GM19238 (cell line): ENCODE measurements at regions not wholly inside any gene's neighbourhood (a gene's known extent, or its start where the extent isn't known, plus 50 kb on each side); places are given as distances from the start of the nearest gene placed in this dataset.

Experiments
- DNase-seq: peaks from one replicate; pipeline ENCODE4 v3.0.0; 2011; ENCODE audit warnings: low spot score; ENCODE audit not compliant: insufficient read length

- DNase-seq, result no peak
These were observed 832.0 kb upstream of the PRMT6 start for GRCh38 chr1:106224426-106224825.

DNA sequence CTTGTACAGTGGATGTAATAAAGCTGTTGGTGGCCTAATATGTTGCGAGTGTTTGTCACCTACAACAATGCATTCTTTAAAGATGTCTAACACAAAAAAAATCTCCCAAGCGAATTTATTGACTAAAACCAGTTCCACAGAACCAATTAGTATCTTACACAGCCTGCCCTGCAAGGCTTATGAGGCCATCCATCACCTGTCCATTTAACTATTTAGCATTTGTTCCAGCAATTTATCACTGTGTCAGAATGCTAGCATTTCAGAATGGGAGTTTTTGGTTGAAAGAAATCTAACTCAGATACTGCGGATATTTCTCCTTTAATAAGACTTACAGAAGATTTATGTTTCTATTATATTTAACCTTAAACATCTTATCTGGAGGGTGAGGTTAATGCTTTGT is 831.1 kb upstream of the PRMT6 start:
- DNase-seq, result no peak

GRCh38 chr1:106226550-106226949 is 829.9 kb upstream of the PRMT6 start:
- no peak for DNase-seq

GRCh38 chr1:106232128-106232527 is 824.3 kb upstream of the PRMT6 start:
- no peak for DNase-seq

GRCh38 chr1:106233511-106233910 is 823.0 kb upstream of the PRMT6 start:
- no peak for DNase-seq

DNA sequence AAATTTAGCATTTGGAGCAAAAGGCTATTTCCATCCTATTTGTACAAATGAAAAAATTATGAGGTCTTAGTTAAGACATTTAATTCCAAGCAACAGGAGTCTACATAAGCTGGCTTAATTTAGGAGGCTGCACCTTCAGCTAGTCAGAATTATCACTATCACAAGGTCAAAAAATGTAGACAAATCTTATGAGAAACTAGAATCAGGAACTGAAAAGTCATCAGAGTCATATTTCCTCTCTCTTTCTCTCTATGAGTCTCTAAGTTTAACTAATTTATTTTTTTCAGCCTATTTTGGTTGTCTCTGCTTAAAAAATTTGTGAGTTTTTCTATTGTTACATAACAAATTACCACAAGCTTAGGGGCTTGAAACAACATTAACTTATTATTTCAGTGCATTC is 807.1 kb upstream of the PRMT6 start:
- no peak for DNase-seq

DNA sequence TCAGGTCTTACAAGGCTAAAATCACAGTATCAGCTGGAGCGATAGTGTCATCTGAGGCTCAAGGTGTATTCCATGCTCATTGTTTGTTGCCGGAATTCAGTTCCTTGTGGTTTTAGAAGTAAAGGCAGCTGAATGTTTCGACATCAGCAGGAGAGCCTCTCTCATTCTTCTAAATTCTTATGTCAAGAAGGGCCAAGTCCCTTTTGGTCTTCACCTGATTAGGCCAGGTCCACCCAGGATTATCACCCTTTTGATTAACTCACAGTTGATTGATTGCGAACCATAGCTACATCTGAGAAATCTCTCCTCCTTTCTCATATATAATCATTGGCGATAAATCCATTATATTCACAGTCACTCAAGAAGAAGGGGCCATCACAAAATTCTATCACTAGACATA is 806.7 kb upstream of the PRMT6 start:
- no peak for DNase-seq

DNA sequence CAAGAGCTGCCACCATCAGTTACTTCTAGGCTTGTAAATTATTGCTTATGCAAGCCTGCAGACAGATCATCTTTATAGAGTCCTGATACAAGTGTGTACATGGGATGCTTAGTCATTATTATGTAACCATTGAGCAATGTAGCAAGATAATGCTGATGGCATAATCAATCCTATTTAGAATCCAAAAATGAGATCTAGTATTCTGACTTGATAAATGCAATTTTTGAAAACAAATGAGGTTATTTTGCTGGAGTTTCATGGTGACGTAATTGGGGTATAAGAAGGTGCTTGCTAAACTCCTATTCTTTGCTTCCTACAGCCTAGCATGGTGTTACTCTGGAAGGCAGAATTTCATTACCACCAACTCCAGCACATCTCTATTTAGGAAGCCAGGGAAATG is 801.7 kb upstream of the PRMT6 start:
- no peak for DNase-seq

- DNase-seq, result no peak
These were observed 789.7 kb upstream of the PRMT6 start for GRCh38 chr1:106266786-106267185.

- no peak for DNase-seq
These were observed 788.4 kb upstream of the PRMT6 start for GRCh38 chr1:106268070-106268469.

DNA sequence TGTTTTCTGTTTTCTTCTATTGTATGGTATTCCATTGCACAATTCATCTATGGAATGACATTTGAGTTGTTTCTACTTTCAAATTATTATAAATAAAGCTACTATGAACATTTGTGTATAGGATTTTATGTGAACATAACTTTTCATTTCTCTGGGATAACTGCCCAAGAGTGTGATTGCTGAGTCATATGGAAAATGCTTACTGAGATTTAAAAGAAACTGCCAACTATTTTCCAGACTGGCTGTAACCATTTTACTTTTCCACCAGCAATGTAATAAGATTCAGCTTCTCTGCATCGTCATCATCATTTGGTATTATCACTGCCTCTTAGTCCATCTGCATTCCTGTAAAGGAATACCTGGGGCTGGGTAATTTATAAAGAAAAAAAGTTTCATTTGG is 779.6 kb upstream of the PRMT6 start:
- no peak for DNase-seq

- DNase-seq, result no peak
These were observed 778.7 kb upstream of the PRMT6 start for GRCh38 chr1:106277786-106278185.

DNA sequence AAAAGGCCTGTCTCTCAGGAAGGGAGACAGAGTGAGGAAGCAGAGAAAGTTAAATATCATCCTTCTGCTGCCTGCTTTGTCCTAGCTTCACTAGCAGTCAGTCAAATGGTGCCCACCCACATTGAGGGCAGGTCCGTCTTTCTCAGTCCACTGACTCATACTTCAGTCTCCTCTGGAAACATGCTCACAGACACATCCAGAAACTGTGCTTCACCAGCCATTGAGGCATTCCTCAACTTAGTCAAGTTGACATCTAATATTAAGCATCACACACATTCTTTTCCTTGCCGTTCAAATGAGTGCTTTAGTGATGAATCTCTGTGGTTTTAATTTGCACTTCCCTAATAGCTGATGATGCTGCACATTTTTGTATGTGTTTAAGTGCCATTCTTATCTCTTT is 777.8 kb upstream of the PRMT6 start:
- no peak for DNase-seq

DNA sequence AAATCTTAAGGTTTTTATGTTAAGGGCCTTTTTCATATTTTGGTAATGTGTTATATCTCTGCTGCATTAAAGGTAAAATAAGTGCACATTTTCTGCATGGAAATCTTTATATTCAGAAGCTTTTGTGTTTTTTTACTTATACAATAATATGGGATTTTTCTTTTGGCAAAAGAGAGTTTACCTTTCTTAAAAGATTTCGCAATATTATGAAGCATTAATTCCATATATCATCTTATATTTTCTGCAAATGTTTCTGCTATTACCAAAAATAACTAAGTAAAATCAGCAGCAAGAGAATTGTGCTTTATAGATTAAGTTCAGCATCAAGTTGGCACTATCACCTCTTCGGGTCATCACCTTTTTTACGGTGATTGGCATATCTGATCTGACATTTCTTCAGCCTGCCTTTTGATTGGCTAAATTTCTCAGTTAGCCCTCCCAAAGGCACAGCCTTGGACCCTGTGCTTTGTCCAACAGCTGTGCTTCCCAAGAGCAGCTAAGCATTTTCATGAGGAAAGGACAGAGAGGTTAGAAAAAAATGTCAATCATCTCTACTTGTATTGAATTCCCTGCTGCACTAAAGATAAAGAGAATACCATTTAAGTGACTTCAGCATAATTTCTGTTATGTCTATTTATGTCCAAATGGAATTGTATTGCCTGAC is 767.1 kb upstream of the PRMT6 start:
- no peak for DNase-seq

DNA sequence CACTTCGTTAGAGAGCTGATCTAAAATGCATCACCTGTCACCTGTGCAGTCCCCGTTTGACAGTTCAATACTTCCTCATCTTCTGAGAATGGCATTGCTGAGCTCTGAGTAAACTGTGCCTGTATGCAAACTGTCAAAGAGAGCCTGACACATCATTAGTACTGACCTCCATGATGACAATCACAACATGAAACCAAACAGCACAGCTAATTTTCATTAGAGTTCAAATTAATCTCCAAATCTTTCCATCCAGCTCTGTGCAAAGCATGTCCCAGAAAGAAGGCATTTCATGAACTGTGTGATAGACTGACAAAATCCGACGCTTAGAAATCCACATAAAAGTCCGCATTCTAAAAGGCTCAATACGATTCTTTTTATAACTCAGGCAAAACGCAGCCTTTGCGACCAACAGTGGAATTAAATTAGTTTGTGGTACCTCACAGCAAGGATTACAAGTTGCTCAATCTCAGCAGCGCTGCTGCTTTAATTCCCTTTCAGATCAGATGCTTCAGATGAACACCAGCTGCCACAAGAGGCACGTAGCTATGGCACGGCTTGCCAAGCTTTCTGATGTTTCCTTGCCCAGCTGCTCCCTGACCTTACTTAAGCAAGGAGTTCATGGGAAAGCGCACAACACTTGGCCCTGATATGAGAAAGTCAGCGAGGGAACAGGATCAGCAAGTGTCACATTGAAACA is 765.5 kb upstream of the PRMT6 start:
- DNase-seq, result no peak

- no peak for DNase-seq
These were observed 764.3 kb upstream of the PRMT6 start for GRCh38 chr1:106292130-106292529.

DNA sequence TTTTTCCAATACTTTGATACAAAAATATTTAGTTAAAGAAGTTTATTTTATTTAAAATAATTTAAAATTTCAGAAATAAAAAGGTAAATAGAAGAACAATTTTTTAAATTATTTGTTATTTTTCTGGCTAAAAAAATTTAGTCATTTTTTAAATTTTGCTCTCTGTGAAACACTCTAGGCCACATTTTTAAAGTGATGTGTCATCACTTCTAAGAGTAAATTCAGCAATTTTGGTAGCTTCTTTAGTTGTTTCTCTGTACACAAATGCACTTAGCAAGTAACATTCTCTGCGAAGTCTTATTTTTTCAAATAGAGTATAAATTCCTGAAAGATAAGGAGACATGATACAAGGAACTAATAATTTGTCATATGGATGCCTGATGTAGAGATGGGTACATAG is 760.0 kb upstream of the PRMT6 start:
- no peak for DNase-seq

- no peak for DNase-seq
These were observed 752.4 kb upstream of the PRMT6 start for GRCh38 chr1:106304106-106304505.

DNA sequence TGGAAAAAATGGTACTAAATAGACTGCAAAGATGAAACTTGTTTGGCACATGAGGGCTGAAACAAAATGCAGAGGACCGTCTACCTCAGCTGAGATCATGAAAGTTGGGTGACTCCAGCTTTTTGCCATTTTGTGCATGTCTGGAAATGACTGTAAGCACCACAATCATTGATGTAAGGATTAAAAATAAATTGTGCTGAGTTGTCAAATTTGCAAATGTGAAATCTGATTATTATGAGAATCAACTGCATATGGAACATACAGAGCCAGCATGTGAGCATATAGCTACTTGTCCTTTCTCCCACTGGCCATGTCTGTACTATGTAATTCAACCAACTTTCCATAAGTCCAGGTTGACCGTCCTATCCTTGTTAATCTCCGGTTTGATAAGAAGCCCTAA is 736.9 kb upstream of the PRMT6 start:
- DNase-seq, result no peak

- DNase-seq, result no peak
These were observed 730.9 kb upstream of the PRMT6 start for GRCh38 chr1:106325600-106325999.

DNA sequence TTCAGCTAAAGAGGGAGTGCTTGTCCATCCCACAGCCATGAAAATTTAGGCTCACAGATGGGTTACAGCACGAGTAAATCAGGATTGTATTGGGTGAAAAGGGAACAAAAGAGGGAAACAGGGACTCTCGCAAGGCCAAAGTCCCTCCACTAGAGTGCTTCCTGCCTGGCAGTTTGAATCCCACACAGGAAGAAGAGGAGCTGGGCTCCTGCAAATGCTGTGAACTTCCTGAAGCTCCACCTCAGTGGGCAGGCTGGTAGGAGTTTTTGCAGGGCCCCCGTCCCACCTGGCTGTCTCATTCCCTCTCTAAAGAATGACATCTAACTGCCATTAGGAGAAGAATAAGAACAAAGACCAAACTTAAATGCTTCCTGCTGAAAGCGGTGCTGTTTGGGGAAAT is 712.0 kb upstream of the PRMT6 start:
- DNase-seq, result no peak

DNA sequence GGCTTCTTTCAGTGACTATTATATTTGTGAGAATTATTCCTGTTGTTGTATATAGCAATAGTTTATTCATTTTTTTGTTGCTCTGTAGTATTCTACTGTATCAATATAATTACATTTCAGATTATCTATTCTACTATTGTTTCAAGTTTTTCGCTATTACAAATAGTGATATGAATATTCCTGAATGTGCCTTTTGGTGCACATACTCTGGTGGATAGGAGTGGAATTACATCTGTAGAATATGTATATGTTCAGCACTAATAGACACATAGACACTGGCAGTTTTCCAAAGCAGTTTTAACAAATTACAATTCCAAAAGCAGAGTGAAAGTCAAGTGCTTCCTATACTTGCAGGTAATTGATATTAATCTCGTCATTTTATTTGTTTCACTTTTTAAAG is 696.2 kb upstream of the PRMT6 start:
- DNase-seq, result no peak

DNA sequence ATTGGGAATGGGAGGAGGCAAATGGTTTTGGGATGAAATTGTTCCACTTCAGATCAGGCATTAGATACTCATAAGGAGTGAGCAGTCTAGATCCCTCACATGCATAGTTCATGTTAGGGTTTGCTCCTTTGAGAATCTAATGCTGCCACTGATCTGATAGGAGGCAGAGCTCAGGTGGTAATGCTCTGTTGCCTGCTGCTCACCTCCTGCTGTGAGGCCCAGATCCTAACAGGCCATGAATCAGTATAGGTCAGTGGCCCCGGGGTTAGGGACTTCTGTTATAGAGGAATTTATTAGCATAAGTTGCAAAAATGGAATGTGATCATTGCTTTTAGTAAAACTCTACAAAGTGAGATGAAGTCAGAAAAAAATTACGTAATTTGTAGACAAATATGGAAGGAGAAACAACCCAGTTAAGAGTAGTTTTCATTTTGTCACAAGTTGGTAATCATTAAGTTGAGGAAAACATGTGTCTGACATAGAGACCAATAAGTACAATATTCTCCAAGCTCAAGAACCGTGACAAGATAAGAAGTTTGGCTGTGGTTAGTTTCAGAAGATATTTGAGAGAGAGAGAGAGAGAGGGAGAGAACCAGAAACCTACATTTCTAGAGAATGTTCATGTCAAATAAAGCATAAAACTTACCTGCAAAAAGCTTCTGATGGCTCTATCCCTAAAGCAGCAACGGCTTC is 689.7 kb upstream of the PRMT6 start:
- no peak for DNase-seq
